Ascending aorta (tissue), 2 donors: ENCODE measurements at regions not wholly inside any gene's neighbourhood (a gene's known extent, or its start where the extent isn't known, plus 50 kb on each side); places are given as distances from the start of the nearest gene placed in this dataset.

Source experiments
- DNase-seq, 2 donors: peaks; one replicate each; pipeline ENCODE4 v3.0.0-alpha.2; 2019; ENCODE audit warnings: low spot score in 2 of 2
- H3K27ac ChIP-seq, 2 donors: fragments of 200-600 bp; sonication (generic); one replicate each; pipeline ENCODE4 v1.5.1; 2016 to 2017; ENCODE audit warnings: mild to moderate bottlenecking in 1 of 2
- H3K27me3 ChIP-seq: fragments of 200-600 bp; sonication (generic); one replicate; pipeline ENCODE4 v1.5.1; 2017
- H3K36me3 ChIP-seq, 2 donors: fragments of 200-600 bp; sonication (generic); one replicate each; pipeline ENCODE4 v1.5.1; 2016
- H3K4me1 ChIP-seq, 2 donors: fragments of 200-600 bp; sonication (generic); one replicate each; pipeline ENCODE4 v1.5.1; 2016 to 2017; ENCODE audit warnings: mild to moderate bottlenecking in 1 of 2
- H3K4me3 ChIP-seq, 2 donors: fragments of 200-600 bp; sonication (generic); one replicate each; pipeline ENCODE4 v1.5.1; 2016 to 2017; ENCODE audit warnings: mild to moderate bottlenecking in 1 of 2
- H3K9me3 ChIP-seq, 2 donors: fragments of 200-600 bp; sonication (generic); one replicate each; pipeline ENCODE4 v1.5.1; 2016
- CTCF ChIP-seq, 3 experiments: fragments of 200-600 bp in 2 of 3; fragments of 450-650 bp in 1 of 3; sonication (generic) in 2 of 3; IDR thresholded peaks; one replicate each; pipeline ENCODE4 v1.5.1; 2016 to 2019; ENCODE audit warnings: antibody characterized with exemption in 3 of 3, mild to moderate bottlenecking in 1 of 3, moderate library complexity in 1 of 3
- intact Hi-C: fragments of 100-400 bp; cut with DNase I; formaldehyde crosslinking; loops from one replicate; pipeline ENCODE4 v1.15.1; 2023

DNA sequence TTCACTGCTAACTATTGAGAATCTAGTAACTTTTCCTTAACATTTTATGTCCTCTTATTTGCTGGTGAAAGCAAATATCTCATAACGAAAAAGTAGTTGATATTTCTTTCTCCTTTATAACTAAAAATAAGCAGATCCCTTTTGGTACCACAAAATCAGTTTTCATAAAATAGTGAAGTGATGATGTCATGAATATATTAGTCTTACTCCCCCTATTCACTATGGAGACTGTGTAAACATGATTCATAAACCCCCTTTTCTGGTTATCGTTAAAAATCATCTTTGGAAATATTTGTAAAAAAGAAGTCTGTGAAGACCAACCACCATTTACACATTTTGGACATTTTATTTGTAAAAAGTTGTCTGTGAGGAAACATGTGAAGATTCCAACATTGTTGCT lies 734.9 kb downstream of the NUP35 start:
- H3K4me3 ChIP-seq, result no peak overlapping the region
- H3K27me3 ChIP-seq, result no peaks in the 10 kb centered on the region
- no peaks in the 10 kb centered on the region for H3K4me1 ChIP-seq
- H3K27ac ChIP-seq, result no peak overlapping the region
- H3K9me3 ChIP-seq, result no peaks in the 10 kb centered on the region
- intact Hi-C loops, result no loop called here
- no peak for DNase-seq
- TF ChIP-seq CTCF (IDR thresholded peaks at IDR 0.05), result no peak
- no peaks in the 10 kb centered on the region for H3K36me3 ChIP-seq

DNA sequence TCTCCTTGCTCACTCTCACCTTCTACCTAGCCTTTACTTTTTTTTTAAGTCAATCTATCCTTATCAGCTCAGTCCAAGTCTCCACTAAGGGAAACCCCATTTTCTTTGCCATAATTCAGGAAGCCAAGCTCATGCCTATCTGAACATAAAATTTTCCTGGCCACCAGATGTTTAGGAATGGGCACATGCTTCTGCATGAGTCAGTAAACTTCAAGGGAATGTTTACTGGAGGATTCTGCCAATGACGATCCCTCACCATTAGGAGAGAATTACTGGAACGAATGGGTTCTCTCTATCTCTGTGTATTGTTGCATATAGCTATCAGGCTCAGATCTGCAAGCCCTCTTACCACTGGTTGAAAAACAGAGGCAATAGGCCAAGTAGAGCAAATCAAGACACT lies 731.7 kb upstream of the ZNF804A start:
- H3K4me1 ChIP-seq, result no peaks in the 10 kb centered on the region
- no peaks in the 10 kb centered on the region for H3K27me3 ChIP-seq
- intact Hi-C loops, result no loop called here
- TF ChIP-seq CTCF (IDR thresholded peaks at IDR 0.05), result no peak
- DNase-seq, result no peak
- no peak overlapping the region for H3K27ac ChIP-seq
- no peaks in the 10 kb centered on the region for H3K9me3 ChIP-seq
- H3K4me3 ChIP-seq, result no peak overlapping the region
- no peaks in the 10 kb centered on the region for H3K36me3 ChIP-seq

- no peak for TF ChIP-seq CTCF (IDR thresholded peaks at IDR 0.05)
- intact Hi-C loops, result no loop called here
- no peaks in the 10 kb centered on the region for H3K4me1 ChIP-seq
- H3K36me3 ChIP-seq, result no peaks in the 10 kb centered on the region
- no peaks in the 10 kb centered on the region for H3K27me3 ChIP-seq
- no peak for DNase-seq
- H3K27ac ChIP-seq, result no peak overlapping the region
- no peaks in the 10 kb centered on the region for H3K9me3 ChIP-seq
- H3K4me3 ChIP-seq, result no peak overlapping the region
Measured at GRCh38 chr2:183867206-183867605, 731.1 kb upstream of the ZNF804A start.

DNA sequence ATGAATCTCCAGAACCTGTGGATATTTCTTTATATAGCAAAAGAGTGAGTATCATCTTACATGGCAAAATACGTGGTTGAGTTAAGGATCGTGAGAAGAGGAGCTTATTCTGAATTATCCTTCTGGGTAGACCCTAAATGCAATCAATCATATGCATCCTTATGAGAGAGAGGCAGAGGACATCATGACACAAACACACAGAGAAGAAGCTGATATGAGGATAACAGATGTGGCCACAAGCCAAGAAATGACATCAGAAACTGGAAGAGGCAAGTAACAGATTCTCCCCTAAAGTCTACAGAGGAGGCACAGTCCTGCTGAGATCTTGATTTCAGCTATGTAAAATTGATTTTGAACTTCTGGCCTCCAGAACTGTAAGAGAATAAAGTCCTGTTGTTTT lies 730.2 kb upstream of the ZNF804A start:
- H3K27me3 ChIP-seq, result no peaks in the 10 kb centered on the region
- H3K4me1 ChIP-seq, result no peaks in the 10 kb centered on the region
- H3K36me3 ChIP-seq, result no peaks in the 10 kb centered on the region
- no peak for DNase-seq
- intact Hi-C loops, result no loop called here
- TF ChIP-seq CTCF (IDR thresholded peaks at IDR 0.05), result no peak
- no peak overlapping the region for H3K27ac ChIP-seq
- no peaks in the 10 kb centered on the region for H3K9me3 ChIP-seq
- H3K4me3 ChIP-seq, result no peak overlapping the region

GRCh38 chr2:183868707-183869106 lies 729.6 kb upstream of the ZNF804A start:
- Histone ChIP-seq H3K9me3 (no peaks in the 10 kb centered on the region), H3K4me1 (no peaks in the 10 kb centered on the region), H3K4me3 (no peak overlapping the region), H3K27me3 (no peaks in the 10 kb centered on the region), H3K27ac (no peak overlapping the region), H3K36me3 (no peaks in the 10 kb centered on the region)
- TF ChIP-seq CTCF (IDR thresholded peaks at IDR 0.05), result no peak
- no peak for DNase-seq
- intact Hi-C loops, result no loop called here

- no peaks in the 10 kb centered on the region for H3K4me1 ChIP-seq
- TF ChIP-seq CTCF (IDR thresholded peaks at IDR 0.05), result no peak
- no peaks in the 10 kb centered on the region for H3K36me3 ChIP-seq
- H3K27ac ChIP-seq, result no peak overlapping the region
- H3K9me3 ChIP-seq, result no peaks in the 10 kb centered on the region
- H3K4me3 ChIP-seq, result no peak overlapping the region
- H3K27me3 ChIP-seq, result no peaks in the 10 kb centered on the region
- DNase-seq, result no peak
- intact Hi-C loops, result no loop called here
Measured at GRCh38 chr2:183872131-183872530, 726.2 kb upstream of the ZNF804A start.
